ENCODE measurements at regions not wholly inside any gene's neighbourhood (a gene's known extent, or its start where the extent isn't known, plus 50 kb on each side); places are given as distances from the start of the nearest gene placed in this dataset.

GRCh38 chr15:31803388-31803884, 226.9 kb upstream of the CHRNA7 start:
- Mint-ChIP-seq H3K27ac (no peak overlapping the region), H3K36me3 (ENCODE audit: low read depth) (no peaks in the 10 kb centered on the region), H3K4me3 (no peak overlapping the region), H3K4me1 (no peaks in the 10 kb centered on the region), H3K27me3 (peaks cover 33% of the 10 kb centered on the region)
- no peak for ATAC-seq
- no peaks in the 10 kb centered on the region for H3K9me3 ChIP-seq (ENCODE audit: control insufficient read depth, low read length, poor library complexity, severe bottlenecking)
- DNase-seq: no peak

- peaks cover 29% of the 10 kb centered on the region for H3K27me3 Mint-ChIP-seq
- H3K27ac Mint-ChIP-seq: no peak overlapping the region
- DNase-seq (no peak), ATAC-seq (no peak)
- no peaks in the 10 kb centered on the region for H3K9me3 ChIP-seq (ENCODE audit: control insufficient read depth, low read length, poor library complexity, severe bottlenecking)
- H3K4me3 Mint-ChIP-seq: no peak overlapping the region
- H3K4me1 Mint-ChIP-seq: no peaks in the 10 kb centered on the region
- no peaks in the 10 kb centered on the region for H3K36me3 Mint-ChIP-seq (ENCODE audit: low read depth)
Measured at GRCh38 chr15:31805090-31805662, 225.1 kb upstream of the CHRNA7 start.

GRCh38 chr15:31806106-31806505, 224.2 kb upstream of the CHRNA7 start:
- Mint-ChIP-seq H3K36me3 (ENCODE audit: low read depth) (no peaks in the 10 kb centered on the region), H3K27me3 (peaks cover 20% of the 10 kb centered on the region), H3K4me1 (no peaks in the 10 kb centered on the region), H3K4me3 (no peak overlapping the region), H3K27ac (no peak overlapping the region)
- no peak for ATAC-seq
- H3K9me3 ChIP-seq (ENCODE audit: control insufficient read depth, low read length, poor library complexity, severe bottlenecking): no peaks in the 10 kb centered on the region
- DNase-seq: no peak

- Mint-ChIP-seq H3K36me3 (ENCODE audit: low read depth) (no peaks in the 10 kb centered on the region), H3K27me3 (peaks cover 22% of the 10 kb centered on the region), H3K27ac (no peak overlapping the region), H3K4me3 (no peak overlapping the region), H3K4me1 (no peaks in the 10 kb centered on the region)
- DNase-seq (no peak), ATAC-seq (no peak)
- H3K9me3 ChIP-seq (ENCODE audit: control insufficient read depth, low read length, poor library complexity, severe bottlenecking): no peaks in the 10 kb centered on the region
Measured at GRCh38 chr15:31811641-31812040, 218.7 kb upstream of the CHRNA7 start.

- ATAC-seq (no peak), DNase-seq (no peak)
- Mint-ChIP-seq H3K27me3 (peaks cover 15% of the 10 kb centered on the region), H3K27ac (no peak overlapping the region), H3K36me3 (ENCODE audit: low read depth) (no peaks in the 10 kb centered on the region), H3K4me3 (no peak overlapping the region), H3K4me1 (no peaks in the 10 kb centered on the region)
- H3K9me3 ChIP-seq (ENCODE audit: control insufficient read depth, low read length, poor library complexity, severe bottlenecking): no peaks in the 10 kb centered on the region
Measured at GRCh38 chr15:31814082-31814481, 216.2 kb upstream of the CHRNA7 start.

GRCh38 chr15:31815411-31816155, 214.7 kb upstream of the CHRNA7 start:
- ATAC-seq: no peak

GRCh38 chr15:31822463-31822862, 207.9 kb upstream of the CHRNA7 start:
- no peak overlapping the region for H3K27ac Mint-ChIP-seq
- peaks cover 34% of the 10 kb centered on the region for H3K27me3 Mint-ChIP-seq
- DNase-seq (no peak), ATAC-seq (no peak)
- no peak overlapping the region for H3K4me3 Mint-ChIP-seq
- H3K36me3 Mint-ChIP-seq (ENCODE audit: low read depth): no peaks in the 10 kb centered on the region
- no peaks in the 10 kb centered on the region for H3K9me3 ChIP-seq (ENCODE audit: control insufficient read depth, low read length, poor library complexity, severe bottlenecking)
- H3K4me1 Mint-ChIP-seq: no peaks in the 10 kb centered on the region

More at GRCh38 chr15:31815411-31816155, 214.7 kb upstream of the CHRNA7 start:
- H3K27me3 Mint-ChIP-seq: peaks cover 12% of the 10 kb centered on the region
- no peaks in the 10 kb centered on the region for H3K9me3 ChIP-seq (ENCODE audit: control insufficient read depth, low read length, poor library complexity, severe bottlenecking)
- no peak overlapping the region for H3K4me3 Mint-ChIP-seq
- H3K4me1 Mint-ChIP-seq: no peaks in the 10 kb centered on the region
- no peak for DNase-seq
- H3K36me3 Mint-ChIP-seq (ENCODE audit: low read depth): no peaks in the 10 kb centered on the region
- H3K27ac Mint-ChIP-seq: no peak overlapping the region

GRCh38 chr15:31824024-31824423, 206.3 kb upstream of the CHRNA7 start:
- no peak for DNase-seq
- H3K4me3 Mint-ChIP-seq: no peak overlapping the region
- no peak overlapping the region for H3K27ac Mint-ChIP-seq
- H3K36me3 Mint-ChIP-seq (ENCODE audit: low read depth): no peaks in the 10 kb centered on the region
- no peaks in the 10 kb centered on the region for H3K4me1 Mint-ChIP-seq
- no peak for ATAC-seq
- peaks cover 38% of the 10 kb centered on the region for H3K27me3 Mint-ChIP-seq
- no peaks in the 10 kb centered on the region for H3K9me3 ChIP-seq (ENCODE audit: control insufficient read depth, low read length, poor library complexity, severe bottlenecking)

- H3K4me3 Mint-ChIP-seq: no peak overlapping the region
- no peak overlapping the region for H3K27ac Mint-ChIP-seq
- H3K4me1 Mint-ChIP-seq: no peaks in the 10 kb centered on the region
- H3K27me3 Mint-ChIP-seq: peaks cover 52% of the 10 kb centered on the region
- no peaks in the 10 kb centered on the region for H3K36me3 Mint-ChIP-seq (ENCODE audit: low read depth)
- H3K9me3 ChIP-seq (ENCODE audit: control insufficient read depth, low read length, poor library complexity, severe bottlenecking): no peaks in the 10 kb centered on the region
- ATAC-seq: no peak
- no peak for DNase-seq
Measured at GRCh38 chr15:31828594-31828993, 201.7 kb upstream of the CHRNA7 start.

- Mint-ChIP-seq H3K36me3 (ENCODE audit: low read depth) (no peaks in the 10 kb centered on the region), H3K4me1 (no peaks in the 10 kb centered on the region), H3K27me3 (peaks cover 46% of the 10 kb centered on the region), H3K27ac (no peak overlapping the region), H3K4me3 (no peak overlapping the region)
- no peaks in the 10 kb centered on the region for H3K9me3 ChIP-seq (ENCODE audit: control insufficient read depth, low read length, poor library complexity, severe bottlenecking)
- no peak for ATAC-seq
- DNase-seq: no peak
Measured at GRCh38 chr15:31830591-31830990, 199.7 kb upstream of the CHRNA7 start.

- no peak overlapping the region for H3K4me3 Mint-ChIP-seq
- H3K36me3 Mint-ChIP-seq (ENCODE audit: low read depth): no peaks in the 10 kb centered on the region
- DNase-seq: no peak
- no peaks in the 10 kb centered on the region for H3K4me1 Mint-ChIP-seq
- no peak overlapping the region for H3K27ac Mint-ChIP-seq
- no peak for ATAC-seq
- H3K9me3 ChIP-seq (ENCODE audit: control insufficient read depth, low read length, poor library complexity, severe bottlenecking): no peaks in the 10 kb centered on the region
- H3K27me3 Mint-ChIP-seq: peaks cover 55% of the 10 kb centered on the region
Measured at GRCh38 chr15:31831596-31831995, 198.7 kb upstream of the CHRNA7 start.

- no peak for DNase-seq
- Mint-ChIP-seq H3K36me3 (ENCODE audit: low read depth) (no peaks in the 10 kb centered on the region), H3K4me1 (no peaks in the 10 kb centered on the region), H3K27ac (no peak overlapping the region), H3K27me3 (peaks cover 59% of the 10 kb centered on the region), H3K4me3 (no peak overlapping the region)
- ATAC-seq: no peak
- H3K9me3 ChIP-seq (ENCODE audit: control insufficient read depth, low read length, poor library complexity, severe bottlenecking): no peaks in the 10 kb centered on the region
Measured at GRCh38 chr15:31834654-31835053, 195.7 kb upstream of the CHRNA7 start.

- H3K27me3 Mint-ChIP-seq: peaks cover 47% of the 10 kb centered on the region
- H3K4me1 Mint-ChIP-seq: no peaks in the 10 kb centered on the region
- H3K9me3 ChIP-seq (ENCODE audit: control insufficient read depth, low read length, poor library complexity, severe bottlenecking): no peaks in the 10 kb centered on the region
- no peaks in the 10 kb centered on the region for H3K36me3 Mint-ChIP-seq (ENCODE audit: low read depth)
- no peak overlapping the region for H3K4me3 Mint-ChIP-seq
- ATAC-seq (no peak), DNase-seq (no peak)
- H3K27ac Mint-ChIP-seq: no peak overlapping the region
Measured at GRCh38 chr15:31839388-31839787, 190.9 kb upstream of the CHRNA7 start.

Data from T-helper 17 cell (primary cell).